Vagina (tissue), 2 donors: ENCODE measurements at regions not wholly inside any gene's neighbourhood (a gene's known extent, or its start where the extent isn't known, plus 50 kb on each side); places are given as distances from the start of the nearest gene placed in this dataset.
A peak's percentile ranks its signal among the peaks of the same experiment; 100 is the strongest.

Experiments used
- DNase-seq, 2 donors: peaks; one replicate each; pipeline ENCODE4 v3.0.0-alpha.2; 2017; ENCODE audit errors: extremely low spot score in 2 of 2
- H3K27ac ChIP-seq: fragments of 200-600 bp; sonication (generic); one replicate; pipeline ENCODE4 v1.5.1; 2019
- H3K27me3 ChIP-seq: fragments of 200-600 bp; sonication (generic); one replicate; pipeline ENCODE4 v1.5.1; 2019
- H3K36me3 ChIP-seq, 2 donors: fragments of 200-600 bp; sonication (generic); one replicate each; pipeline ENCODE4 v1.5.1; 2017 to 2019
- H3K4me1 ChIP-seq: fragments of 200-600 bp; sonication (generic); one replicate; pipeline ENCODE4 v1.5.1; 2019
- H3K4me3 ChIP-seq, 2 donors: fragments of 200-600 bp; sonication (generic); 1 replicate in 1 of 2; 2 replicates in 1 of 2; pipeline ENCODE4 v1.5.1; 2016 to 2019
- H3K9me3 ChIP-seq: fragments of 200-600 bp; sonication (generic); one replicate; pipeline ENCODE4 v1.5.1; 2019
- POLR2A ChIP-seq, 2 donors: fragments of 450-650 bp; IDR thresholded peaks; one replicate each; pipeline ENCODE4 v1.6.1; 2017; ENCODE audit warnings: antibody characterized with exemption in 2 of 2, mild to moderate bottlenecking in 2 of 2, moderate library complexity in 2 of 2
- POLR2AphosphoS5 ChIP-seq, 2 donors: sonication (generic); formaldehyde crosslinking; IDR thresholded peaks; one replicate each; pipeline ENCODE4 v1.9.0; 2017; ENCODE audit warnings: antibody characterized with exemption in 2 of 2, mild to moderate bottlenecking in 2 of 2, low read depth in 1 of 2; ENCODE audit not compliant: insufficient read depth in 1 of 2
- intact Hi-C: fragments of 100-400 bp; cut with DNase I; formaldehyde crosslinking; loops from one replicate; pipeline ENCODE4 v1.15.1; 2023
- TF ChIP-seq, protein P1 (sequence below), 3 experiments: fragments of 450-650 bp in 2 of 3; fragments of 200-600 bp in 1 of 3; sonication (generic) in 1 of 3; IDR thresholded peaks; one replicate each; pipeline ENCODE4 v1.5.1; 2017 to 2019; ENCODE audit warnings: antibody characterized with exemption in 3 of 3, mild to moderate bottlenecking in 2 of 3, moderate library complexity in 2 of 3

DNA sequence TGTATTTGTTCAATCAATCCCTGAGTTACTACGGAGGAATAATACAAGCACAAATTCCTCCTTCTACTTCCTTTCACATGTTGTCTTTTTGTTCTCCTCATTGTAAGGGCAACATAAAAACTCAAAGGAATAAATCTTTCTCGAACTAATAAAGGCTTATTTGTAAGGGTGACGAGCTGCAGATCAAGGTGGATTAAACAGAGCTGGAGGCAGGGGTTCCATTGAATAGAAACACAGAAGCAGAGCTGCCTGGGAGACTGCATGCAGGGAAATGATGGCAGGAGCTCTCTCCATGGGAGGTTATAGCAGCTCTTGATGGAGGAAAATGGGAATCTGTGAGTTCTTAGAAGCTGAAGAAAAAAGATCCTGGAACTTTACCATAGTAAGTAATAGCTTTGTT lies 160.2 kb downstream of the CYYR1 start:
- H3K4me3 ChIP-seq: no peak overlapping the region
- no peaks in the 10 kb centered on the region for H3K36me3 ChIP-seq
- H3K9me3 ChIP-seq: no peaks in the 10 kb centered on the region
- intact Hi-C loops: no loop called here
- TF ChIP-seq POLR2AphosphoS5 (IDR thresholded peaks at IDR 0.05; ENCODE audit: insufficient read depth in 1 of 2, low read depth in 1 of 2) (no peak), POLR2A (IDR thresholded peaks at IDR 0.05) (no peak)
- TF ChIP-seq, protein P1, sequence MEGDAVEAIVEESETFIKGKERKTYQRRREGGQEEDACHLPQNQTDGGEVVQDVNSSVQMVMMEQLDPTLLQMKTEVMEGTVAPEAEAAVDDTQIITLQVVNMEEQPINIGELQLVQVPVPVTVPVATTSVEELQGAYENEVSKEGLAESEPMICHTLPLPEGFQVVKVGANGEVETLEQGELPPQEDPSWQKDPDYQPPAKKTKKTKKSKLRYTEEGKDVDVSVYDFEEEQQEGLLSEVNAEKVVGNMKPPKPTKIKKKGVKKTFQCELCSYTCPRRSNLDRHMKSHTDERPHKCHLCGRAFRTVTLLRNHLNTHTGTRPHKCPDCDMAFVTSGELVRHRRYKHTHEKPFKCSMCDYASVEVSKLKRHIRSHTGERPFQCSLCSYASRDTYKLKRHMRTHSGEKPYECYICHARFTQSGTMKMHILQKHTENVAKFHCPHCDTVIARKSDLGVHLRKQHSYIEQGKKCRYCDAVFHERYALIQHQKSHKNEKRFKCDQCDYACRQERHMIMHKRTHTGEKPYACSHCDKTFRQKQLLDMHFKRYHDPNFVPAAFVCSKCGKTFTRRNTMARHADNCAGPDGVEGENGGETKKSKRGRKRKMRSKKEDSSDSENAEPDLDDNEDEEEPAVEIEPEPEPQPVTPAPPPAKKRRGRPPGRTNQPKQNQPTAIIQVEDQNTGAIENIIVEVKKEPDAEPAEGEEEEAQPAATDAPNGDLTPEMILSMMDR (IDR thresholded peaks at IDR 0.05): no peak
- no peak for DNase-seq
- H3K27me3 ChIP-seq: no peaks in the 10 kb centered on the region
- H3K27ac ChIP-seq: no peak overlapping the region
- H3K4me1 ChIP-seq: no peaks in the 10 kb centered on the region

DNA sequence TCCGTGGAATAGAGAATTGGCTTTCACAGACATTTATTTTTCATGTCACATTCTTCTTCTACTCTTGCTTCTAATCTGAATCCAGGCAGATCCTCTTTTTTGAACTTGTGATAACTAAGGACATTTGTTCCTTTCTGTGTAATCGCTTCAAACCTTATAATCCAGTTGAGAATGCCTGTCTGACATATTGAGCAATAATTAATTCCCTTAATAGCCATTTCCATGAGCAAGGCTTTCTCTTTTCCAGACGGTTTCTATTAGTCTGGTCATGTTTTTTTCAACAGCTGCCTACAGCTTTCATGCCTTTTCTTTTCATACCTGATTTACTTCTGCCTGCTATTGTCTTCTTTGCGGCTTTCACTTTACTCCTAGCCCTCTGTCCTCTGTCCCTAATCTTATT lies 163.4 kb downstream of the CYYR1 start:
- Histone ChIP-seq H3K27ac (no peak overlapping the region), H3K4me1 (no peaks in the 10 kb centered on the region), H3K4me3 (no peak overlapping the region), H3K27me3 (no peaks in the 10 kb centered on the region), H3K9me3 (no peaks in the 10 kb centered on the region), H3K36me3 (no peaks in the 10 kb centered on the region)
- intact Hi-C loops: no loop called here
- no peak for DNase-seq
- no peak for TF ChIP-seq POLR2A (IDR thresholded peaks at IDR 0.05)

DNA sequence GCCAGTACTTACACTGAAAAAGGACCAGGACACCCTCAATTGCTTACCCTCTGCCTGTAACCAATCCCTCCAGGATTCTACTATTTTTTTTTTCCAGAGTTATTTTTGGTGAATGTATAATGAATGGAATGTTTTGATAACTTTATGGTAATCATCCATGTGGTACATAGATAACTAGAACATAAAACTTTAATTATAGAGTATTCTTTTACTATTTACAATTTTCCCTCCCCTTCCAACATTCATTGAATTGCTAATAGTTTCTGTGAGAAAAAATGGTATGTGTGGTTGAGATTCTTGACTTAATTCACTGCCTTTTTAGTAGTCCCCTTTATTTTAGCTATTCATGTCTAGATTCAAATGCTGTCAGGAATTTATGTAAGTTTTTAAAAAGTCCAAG lies 164.6 kb downstream of the CYYR1 start:
- TF ChIP-seq POLR2AphosphoS5 (IDR thresholded peaks at IDR 0.05; ENCODE audit: insufficient read depth in 1 of 2, low read depth in 1 of 2) (no peak), POLR2A (IDR thresholded peaks at IDR 0.05) (no peak)
- TF ChIP-seq, protein P1 (IDR thresholded peaks at IDR 0.05): no peak

DNA sequence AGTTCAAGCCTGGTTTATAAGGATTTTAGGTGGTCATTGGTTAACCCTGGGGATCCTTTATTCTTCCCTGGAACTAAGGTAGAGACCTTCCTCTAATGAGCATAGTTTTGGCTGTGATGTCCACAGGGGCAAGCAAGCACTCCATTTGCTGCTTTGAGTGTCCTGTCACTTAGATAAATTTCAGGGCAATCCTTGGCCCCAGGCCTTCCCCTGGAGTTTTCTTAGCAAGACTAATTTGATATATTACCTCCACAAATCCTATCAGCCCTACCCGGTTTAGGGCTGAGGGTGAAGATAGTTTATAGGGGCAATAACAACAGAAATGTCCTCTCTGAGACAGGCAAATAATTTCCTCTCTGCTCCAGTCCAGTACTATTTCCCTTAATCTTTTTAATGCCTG lies 166.6 kb downstream of the CYYR1 start:
- H3K9me3 ChIP-seq: no peaks in the 10 kb centered on the region
- H3K4me1 ChIP-seq: no peaks in the 10 kb centered on the region
- TF ChIP-seq POLR2A (IDR thresholded peaks at IDR 0.05) (no peak), POLR2AphosphoS5 (IDR thresholded peaks at IDR 0.05; ENCODE audit: insufficient read depth in 1 of 2, low read depth in 1 of 2) (no peak)
- TF ChIP-seq, protein P1 (IDR thresholded peaks at IDR 0.05): no peak
- no peak overlapping the region for H3K27ac ChIP-seq
- no peaks in the 10 kb centered on the region for H3K36me3 ChIP-seq
- intact Hi-C loops: no loop called here
- no peak overlapping the region for H3K4me3 ChIP-seq
- peak in 1 of 2 donors; percentile 20 for DNase-seq
- H3K27me3 ChIP-seq: no peaks in the 10 kb centered on the region

More for the DNA sequence above, 164.6 kb downstream of the CYYR1 start:
- no peak overlapping the region for H3K27ac ChIP-seq
- no peak overlapping the region for H3K4me3 ChIP-seq
- H3K9me3 ChIP-seq: no peaks in the 10 kb centered on the region
- no peak for DNase-seq
- H3K4me1 ChIP-seq: no peaks in the 10 kb centered on the region
- no peaks in the 10 kb centered on the region for H3K36me3 ChIP-seq
- H3K27me3 ChIP-seq: no peaks in the 10 kb centered on the region
- intact Hi-C loops: no loop called here

DNA sequence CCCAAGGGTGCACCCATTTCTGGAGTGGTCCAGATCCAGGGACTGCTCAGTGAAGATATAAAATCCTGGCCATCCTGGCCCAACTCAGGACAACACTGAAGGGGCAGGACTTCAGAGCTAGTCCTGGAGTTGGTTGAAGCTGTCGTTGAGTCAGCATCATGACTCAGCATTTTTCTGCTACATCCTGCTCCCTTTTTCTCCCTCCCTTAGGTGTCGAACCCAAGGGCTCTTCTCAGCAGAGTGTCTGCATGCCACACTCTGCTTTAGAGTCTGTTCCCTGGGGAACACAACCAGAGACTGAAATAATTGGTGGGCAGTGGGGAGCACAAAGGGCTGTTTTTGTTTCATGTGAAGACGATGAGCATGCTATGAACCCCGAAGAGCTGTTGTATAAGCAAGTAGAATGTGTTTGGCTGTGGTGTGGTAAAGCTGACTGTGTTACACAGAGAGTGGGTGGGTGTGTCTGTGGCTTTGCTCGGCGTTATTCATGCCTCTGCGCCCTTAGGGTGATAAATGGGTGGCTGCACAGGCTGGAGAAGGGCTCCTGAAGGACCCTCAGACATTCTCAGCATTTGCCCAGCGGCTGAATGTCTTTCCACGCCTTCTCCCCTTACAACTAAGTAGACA lies 167.2 kb downstream of the CYYR1 start:
- Histone ChIP-seq H3K4me1 (no peaks in the 10 kb centered on the region), H3K27ac (no peak overlapping the region), H3K36me3 (no peaks in the 10 kb centered on the region), H3K4me3 (no peak overlapping the region), H3K27me3 (no peaks in the 10 kb centered on the region), H3K9me3 (no peaks in the 10 kb centered on the region)
- intact Hi-C loops: no loop called here
- DNase-seq: peak in 1 of 2 donors; percentile 70
- TF ChIP-seq POLR2AphosphoS5 (IDR thresholded peaks at IDR 0.05; ENCODE audit: insufficient read depth in 1 of 2, low read depth in 1 of 2) (no peak), POLR2A (IDR thresholded peaks at IDR 0.05) (no peak)
- TF ChIP-seq, protein P1 (IDR thresholded peaks at IDR 0.05): no peak
